ENCODE measurements at regions not wholly inside any gene's neighbourhood (a gene's known extent, or its start where the extent isn't known, plus 50 kb on each side); places are given as distances from the start of the nearest gene placed in this dataset.

DNA sequence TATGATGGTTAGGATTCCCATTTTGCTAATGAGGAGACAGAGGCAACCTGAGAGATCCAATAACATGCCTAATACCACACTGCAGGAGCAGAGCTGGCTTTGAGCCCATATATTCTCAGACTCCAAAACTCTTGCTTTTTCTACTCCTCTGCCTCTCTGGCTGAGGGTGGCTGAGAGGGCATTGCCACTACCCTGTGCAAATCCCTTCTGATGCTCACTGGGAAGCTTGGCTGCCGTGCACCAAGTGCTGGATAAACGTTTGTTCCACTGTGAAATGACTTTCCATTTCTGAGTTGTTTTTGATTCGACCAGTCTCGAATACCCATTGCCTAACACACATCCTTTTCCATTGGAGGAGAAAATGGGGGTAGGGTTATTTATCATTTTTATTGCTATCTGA, 123.1 kb upstream of the SORCS3 start:
- H3K4me3 ChIP-seq (ENCODE audit: low read length) = no peak overlapping the region
- H3K27ac ChIP-seq (ENCODE audit: low read length) = no peak overlapping the region
- ChIA-PET CTCF (no interaction called here), POLR2A (ENCODE audit: unreplicated experiment) (no interaction called here)
- H3K9me2 ChIP-seq (replicated peaks; ENCODE audit: low read length) = no peaks in the 10 kb centered on the region
- DNase-seq = no peak
- intact Hi-C loops (cut with micrococcal nuclease) = no loop called here
- H3K4me2 ChIP-seq (ENCODE audit: low read length) = no peak overlapping the region
- H2AFZ ChIP-seq (ENCODE audit: low read length) = no peak overlapping the region
- no peaks in the 10 kb centered on the region for H3K79me2 ChIP-seq (ENCODE audit: low read length)
- ATAC-seq = no peak
- H3K4me1 ChIP-seq (ENCODE audit: insufficient read depth, low read length) = no peaks in the 10 kb centered on the region
- H3F3A ChIP-seq (ENCODE audit: low read length, unreplicated experiment) = no peaks in the 10 kb centered on the region
- no TSS peak for BruUV-seq (replicated peaks)
- no peaks in the 10 kb centered on the region for H4K20me1 ChIP-seq (ENCODE audit: low read length)
- H3K9ac ChIP-seq (ENCODE audit: low read length) = no peak overlapping the region
- TF ChIP-seq, protein P1, sequence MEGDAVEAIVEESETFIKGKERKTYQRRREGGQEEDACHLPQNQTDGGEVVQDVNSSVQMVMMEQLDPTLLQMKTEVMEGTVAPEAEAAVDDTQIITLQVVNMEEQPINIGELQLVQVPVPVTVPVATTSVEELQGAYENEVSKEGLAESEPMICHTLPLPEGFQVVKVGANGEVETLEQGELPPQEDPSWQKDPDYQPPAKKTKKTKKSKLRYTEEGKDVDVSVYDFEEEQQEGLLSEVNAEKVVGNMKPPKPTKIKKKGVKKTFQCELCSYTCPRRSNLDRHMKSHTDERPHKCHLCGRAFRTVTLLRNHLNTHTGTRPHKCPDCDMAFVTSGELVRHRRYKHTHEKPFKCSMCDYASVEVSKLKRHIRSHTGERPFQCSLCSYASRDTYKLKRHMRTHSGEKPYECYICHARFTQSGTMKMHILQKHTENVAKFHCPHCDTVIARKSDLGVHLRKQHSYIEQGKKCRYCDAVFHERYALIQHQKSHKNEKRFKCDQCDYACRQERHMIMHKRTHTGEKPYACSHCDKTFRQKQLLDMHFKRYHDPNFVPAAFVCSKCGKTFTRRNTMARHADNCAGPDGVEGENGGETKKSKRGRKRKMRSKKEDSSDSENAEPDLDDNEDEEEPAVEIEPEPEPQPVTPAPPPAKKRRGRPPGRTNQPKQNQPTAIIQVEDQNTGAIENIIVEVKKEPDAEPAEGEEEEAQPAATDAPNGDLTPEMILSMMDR (conservative IDR thresholded peaks at IDR 0.05; ENCODE audit: low read depth, low read length) = no peak
- TF ChIP-seq EZH2 (IDR thresholded peaks at IDR 0.05; ENCODE audit: low read length, unreplicated experiment) (no peak), EZH2phosphoT487 (IDR thresholded peaks at IDR 0.05; ENCODE audit: borderline replicate concordance, low read length) (no peak)
- peaks cover 11% of the 10 kb centered on the region; the same call in 1 of the 2 replicates for H3K27me3 ChIP-seq (ENCODE audit: low read length)
- no peaks in the 10 kb centered on the region for H3K36me3 ChIP-seq (ENCODE audit: low read depth, low read length)
- H3K9me3 ChIP-seq (ENCODE audit: low read length) = no peaks in the 10 kb centered on the region

DNA sequence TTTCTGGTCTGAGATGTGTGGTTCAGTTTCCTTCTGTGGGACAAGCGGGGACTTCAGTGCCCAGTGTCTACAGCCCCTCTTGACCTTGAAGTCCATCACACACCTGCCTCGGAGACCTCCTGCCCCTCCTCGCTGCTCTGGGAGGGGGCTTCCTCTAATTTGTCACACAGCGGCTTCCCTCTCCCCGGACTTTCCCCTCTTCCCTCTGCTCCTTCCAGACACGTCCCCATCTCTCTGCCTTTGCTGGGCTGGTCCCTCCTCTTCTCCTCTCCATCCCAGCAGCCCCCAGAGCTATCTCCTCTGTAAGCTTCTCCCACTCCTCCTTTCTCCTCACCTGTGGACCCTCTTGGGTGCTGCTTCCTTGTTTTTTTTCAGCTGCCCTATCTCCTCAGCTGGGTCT, 122.2 kb upstream of the SORCS3 start:
- DNase-seq (no peak), ATAC-seq (no peak)
- no peaks in the 10 kb centered on the region for H3K4me1 ChIP-seq (ENCODE audit: insufficient read depth, low read length)
- ChIA-PET POLR2A (ENCODE audit: unreplicated experiment) (no interaction called here), CTCF (no interaction called here)
- H3K9me3 ChIP-seq (ENCODE audit: low read length) = no peaks in the 10 kb centered on the region
- no peaks in the 10 kb centered on the region for H3K36me3 ChIP-seq (ENCODE audit: low read depth, low read length)
- H3K9me2 ChIP-seq (replicated peaks; ENCODE audit: low read length) = no peaks in the 10 kb centered on the region
- H3K4me3 ChIP-seq (ENCODE audit: low read length) = no peak overlapping the region
- H3K27me3 ChIP-seq (ENCODE audit: low read length) = peaks cover 14% of the 10 kb centered on the region; the same call in 1 of the 2 replicates
- no peaks in the 10 kb centered on the region for H4K20me1 ChIP-seq (ENCODE audit: low read length)
- H3K79me2 ChIP-seq (ENCODE audit: low read length) = no peaks in the 10 kb centered on the region
- TF ChIP-seq EZH2phosphoT487 (IDR thresholded peaks at IDR 0.05; ENCODE audit: borderline replicate concordance, low read length) (no peak), EZH2 (IDR thresholded peaks at IDR 0.05; ENCODE audit: low read length, unreplicated experiment) (no peak)
- TF ChIP-seq, protein P1 (conservative IDR thresholded peaks at IDR 0.05; ENCODE audit: low read depth, low read length) = no peak
- intact Hi-C loops (cut with micrococcal nuclease) = no loop called here
- H3K4me2 ChIP-seq (ENCODE audit: low read length) = no peak overlapping the region
- no peaks in the 10 kb centered on the region for H3F3A ChIP-seq (ENCODE audit: low read length, unreplicated experiment)
- no peak overlapping the region for H3K27ac ChIP-seq (ENCODE audit: low read length)
- no peak overlapping the region for H3K9ac ChIP-seq (ENCODE audit: low read length)
- no peak overlapping the region for H2AFZ ChIP-seq (ENCODE audit: low read length)
- no TSS peak for BruUV-seq (replicated peaks)

DNA sequence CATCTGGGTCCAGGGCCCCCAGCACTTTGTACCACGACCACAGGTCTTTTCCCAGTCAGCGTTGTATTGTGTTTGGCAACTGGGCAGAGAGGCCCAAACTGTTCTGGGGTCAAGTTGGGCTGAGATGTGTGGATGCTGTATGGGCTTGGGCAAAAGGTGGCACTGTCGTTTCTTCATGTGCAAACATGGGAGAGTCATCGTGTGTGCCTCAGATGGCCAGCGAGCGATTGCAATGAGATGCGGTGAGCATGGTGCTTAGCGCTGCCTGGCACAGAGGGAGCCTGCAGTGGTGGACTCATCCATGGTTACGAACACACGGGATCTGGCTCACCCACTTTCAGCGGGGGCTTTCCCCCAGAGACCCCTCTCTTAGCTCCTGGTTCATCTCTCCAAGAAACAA, 120.4 kb upstream of the SORCS3 start:
- ChIA-PET POLR2A (ENCODE audit: unreplicated experiment) (no interaction called here), CTCF (no interaction called here)
- intact Hi-C loops (cut with micrococcal nuclease) = no loop called here
- no peaks in the 10 kb centered on the region for H3K4me1 ChIP-seq (ENCODE audit: insufficient read depth, low read length)
- no peak overlapping the region for H3K4me3 ChIP-seq (ENCODE audit: low read length)
- no peaks in the 10 kb centered on the region for H4K20me1 ChIP-seq (ENCODE audit: low read length)
- H3K9me3 ChIP-seq (ENCODE audit: low read length) = no peaks in the 10 kb centered on the region
- no peaks in the 10 kb centered on the region for H3K36me3 ChIP-seq (ENCODE audit: low read depth, low read length)
- no peak overlapping the region for H3K4me2 ChIP-seq (ENCODE audit: low read length)
- no TSS peak for BruUV-seq (replicated peaks)
- DNase-seq (no peak), ATAC-seq (no peak)
- no peaks in the 10 kb centered on the region for H3K79me2 ChIP-seq (ENCODE audit: low read length)
- no peak overlapping the region for H2AFZ ChIP-seq (ENCODE audit: low read length)
- H3K27me3 ChIP-seq (ENCODE audit: low read length) = 0 out of 2 replicates have a peak, but pooled peaks cover 7% of the 10 kb centered on the region
- no peaks in the 10 kb centered on the region for H3F3A ChIP-seq (ENCODE audit: low read length, unreplicated experiment)
- TF ChIP-seq, protein P1 (conservative IDR thresholded peaks at IDR 0.05; ENCODE audit: low read depth, low read length) = no peak
- no peak for TF ChIP-seq EZH2phosphoT487 (IDR thresholded peaks at IDR 0.05; ENCODE audit: borderline replicate concordance, low read length)
- no peak for TF ChIP-seq EZH2 (IDR thresholded peaks at IDR 0.05; ENCODE audit: low read length, unreplicated experiment)
- no peak overlapping the region for H3K27ac ChIP-seq (ENCODE audit: low read length)
- no peak overlapping the region for H3K9ac ChIP-seq (ENCODE audit: low read length)
- no peaks in the 10 kb centered on the region for H3K9me2 ChIP-seq (replicated peaks; ENCODE audit: low read length)
